HS-5 (cell line): ENCODE measurements at regions not wholly inside any gene's neighbourhood (a gene's known extent, or its start where the extent isn't known, plus 50 kb on each side); places are given as distances from the start of the nearest gene placed in this dataset.
"Not testable (repeated sequence)": the region's sequence is repeated elsewhere in the genome, so short reads cannot be mapped to it uniquely, and the experiment has no call there.

Experiments used
- DNase-seq: peaks from one replicate; pipeline ENCODE4 v3.0.0-alpha.2; 2012; ENCODE audit warnings: low read depth

DNA sequence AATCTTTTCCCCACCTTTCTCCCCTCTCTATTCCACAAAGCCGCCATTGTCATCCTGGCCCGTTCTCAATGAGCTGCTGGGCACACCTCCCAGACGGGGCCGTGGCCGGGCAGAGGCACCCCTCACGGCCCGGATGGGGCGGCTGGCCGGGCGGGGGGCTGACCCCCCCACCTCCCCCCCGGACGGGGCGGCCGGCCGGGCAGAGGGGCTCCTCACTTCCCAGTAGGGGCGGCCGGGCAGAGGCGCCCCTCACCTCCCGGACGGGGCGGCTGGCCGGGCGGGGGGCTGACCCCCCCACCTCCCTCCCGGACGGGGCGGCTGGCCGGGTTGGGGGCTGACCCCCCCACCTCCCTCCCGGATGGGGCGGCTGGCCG lies 85.6 kb downstream of the OR2B2 start:
- DNase-seq, result not testable (repeated sequence)

DNA sequence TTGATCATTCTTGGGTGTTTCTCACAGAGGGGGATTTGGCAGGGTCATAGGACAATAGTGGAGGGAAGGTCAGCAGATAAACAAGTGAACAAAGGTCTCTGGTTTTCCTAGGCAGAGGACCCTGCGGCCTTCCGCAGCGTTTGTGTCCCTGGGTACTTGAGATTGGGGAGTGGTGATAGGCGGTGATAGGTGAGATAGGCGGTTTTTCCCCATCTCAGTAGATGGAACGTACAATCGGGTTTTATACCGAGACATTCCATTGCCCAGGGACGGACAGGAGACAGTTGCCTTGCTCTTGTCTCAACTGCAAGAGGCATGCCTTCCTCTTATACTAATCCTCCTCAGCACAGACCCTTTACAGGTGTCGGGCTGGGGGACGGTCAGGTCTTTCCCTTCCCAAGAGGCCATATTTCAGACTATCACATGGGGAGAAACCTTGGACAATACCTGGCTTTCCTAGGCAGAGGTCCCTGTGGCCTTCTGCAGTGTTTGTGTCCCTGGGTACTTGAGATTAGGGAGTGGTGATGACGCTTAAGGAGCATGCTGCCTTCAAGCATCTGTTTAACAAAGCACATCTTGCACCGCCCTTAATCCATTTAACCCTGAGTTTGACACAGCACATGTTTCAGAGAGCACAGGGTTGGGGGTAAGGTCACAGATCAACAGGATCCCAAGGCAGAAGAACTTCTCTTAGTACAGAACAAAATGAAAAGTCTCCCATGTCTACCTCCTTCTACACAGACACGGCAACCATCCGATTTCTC lies 86.2 kb downstream of the OR2B2 start:
- DNase-seq, result not testable (repeated sequence)

GRCh38 chr6:27825025-27825793 lies 87.0 kb downstream of the OR2B2 start:
- no peak for DNase-seq

DNA sequence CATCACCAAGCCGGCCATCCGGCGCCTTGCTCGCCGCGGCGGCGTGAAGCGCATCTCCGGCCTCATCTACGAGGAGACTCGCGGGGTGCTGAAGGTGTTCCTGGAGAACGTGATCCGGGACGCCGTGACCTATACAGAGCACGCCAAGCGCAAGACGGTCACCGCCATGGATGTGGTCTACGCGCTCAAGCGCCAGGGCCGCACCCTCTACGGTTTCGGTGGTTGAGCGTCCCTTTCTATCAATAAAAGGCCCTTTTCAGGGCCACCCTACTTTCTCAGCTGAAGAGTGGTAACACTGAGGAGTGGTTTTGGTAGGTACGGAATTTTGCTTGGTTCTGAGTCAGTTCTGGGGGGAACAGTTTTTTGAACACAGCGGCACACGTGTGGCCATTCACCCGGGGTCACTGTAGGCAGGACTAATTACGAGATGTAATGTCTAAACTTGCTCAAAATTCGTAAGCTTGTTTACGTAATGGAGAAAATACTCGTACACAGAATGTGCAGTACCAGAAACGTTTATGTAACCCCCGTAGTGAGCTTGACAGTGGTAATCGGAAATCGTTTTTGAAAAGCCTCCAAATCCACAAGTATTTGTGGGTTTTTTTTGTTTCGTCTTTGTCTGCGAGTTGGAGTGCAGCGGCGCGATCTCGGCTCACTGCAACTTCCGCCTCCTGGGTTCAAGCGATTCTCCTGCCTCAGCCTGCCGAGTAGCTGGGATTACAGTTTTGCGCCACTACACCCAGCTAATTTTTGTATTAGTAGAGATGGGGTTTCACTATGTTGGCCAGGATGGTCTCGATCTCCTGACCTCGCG lies 87.8 kb downstream of the OR2B2 start:
- peak; percentile 43 for DNase-seq

- DNase-seq, result peak; percentile 48
These were observed 88.4 kb downstream of the OR2B2 start for GRCh38 chr6:27823714-27824210.

DNA sequence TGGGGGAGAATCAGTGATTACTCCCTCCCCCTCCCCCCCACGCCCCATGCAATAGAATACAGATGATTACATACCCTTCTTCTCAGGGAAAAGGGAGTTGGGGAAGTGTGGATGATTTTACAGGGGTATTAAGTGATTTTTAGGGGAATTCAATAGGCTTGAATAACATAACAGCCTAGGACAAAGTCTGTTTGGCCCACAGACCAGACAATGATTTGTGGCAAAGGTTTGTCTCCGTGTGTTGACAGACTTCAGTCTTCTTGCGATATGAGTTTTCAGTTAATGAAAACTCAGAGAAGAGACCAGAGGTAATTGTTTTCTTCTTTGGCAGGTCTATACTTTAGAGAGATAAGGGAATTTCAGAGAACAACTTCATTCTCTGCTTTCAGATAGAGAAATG lies 95.3 kb downstream of the OR2B2 start:
- no peak for DNase-seq

- DNase-seq, result peak; percentile 69
These were observed 97.4 kb downstream of the OR2B2 start for GRCh38 chr6:27814665-27815424.

DNA sequence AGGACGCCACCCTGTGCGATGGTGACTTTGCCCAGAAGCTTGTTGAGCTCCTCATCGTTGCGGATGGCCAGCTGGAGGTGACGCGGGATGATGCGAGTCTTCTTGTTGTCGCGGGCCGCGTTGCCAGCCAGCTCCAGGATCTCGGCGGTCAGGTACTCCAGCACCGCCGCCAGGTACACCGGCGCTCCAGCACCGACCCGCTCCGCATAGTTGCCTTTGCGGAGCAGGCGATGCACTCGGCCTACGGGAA lies 97.9 kb downstream of the OR2B2 start:
- not testable (repeated sequence) for DNase-seq

DNA sequence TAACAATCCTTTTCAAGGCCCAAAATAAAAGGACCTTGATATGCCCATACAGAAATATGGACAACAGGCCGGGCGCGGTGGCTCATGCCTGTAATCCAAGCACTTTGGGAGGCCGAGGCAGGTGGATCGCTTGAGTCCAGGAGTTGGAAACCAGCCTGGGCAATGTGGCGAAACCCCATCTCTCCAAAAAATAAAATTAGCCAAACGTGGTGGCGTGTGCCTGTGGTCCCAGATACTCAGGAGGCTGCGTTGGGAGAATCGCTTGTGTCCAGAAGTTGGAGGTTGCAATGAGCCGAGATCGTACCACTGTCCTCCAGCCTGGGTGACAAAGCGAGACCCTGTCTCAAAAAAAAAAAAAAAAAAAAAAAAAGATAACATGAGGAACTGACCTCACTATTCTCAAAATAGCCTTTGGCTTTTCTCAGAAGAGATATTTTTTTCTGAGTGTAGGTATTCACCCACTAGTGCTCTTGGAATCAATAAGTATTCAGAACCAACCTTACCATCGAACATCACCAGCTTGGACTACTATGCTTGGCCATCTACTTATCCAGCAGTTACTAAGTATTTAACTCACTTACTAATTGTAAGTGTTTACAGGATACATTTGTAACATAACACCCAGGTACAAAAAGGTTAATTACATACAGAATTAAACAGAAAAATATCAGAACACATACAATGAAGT lies 99.2 kb downstream of the OR2B2 start:
- DNase-seq, result no peak

DNA sequence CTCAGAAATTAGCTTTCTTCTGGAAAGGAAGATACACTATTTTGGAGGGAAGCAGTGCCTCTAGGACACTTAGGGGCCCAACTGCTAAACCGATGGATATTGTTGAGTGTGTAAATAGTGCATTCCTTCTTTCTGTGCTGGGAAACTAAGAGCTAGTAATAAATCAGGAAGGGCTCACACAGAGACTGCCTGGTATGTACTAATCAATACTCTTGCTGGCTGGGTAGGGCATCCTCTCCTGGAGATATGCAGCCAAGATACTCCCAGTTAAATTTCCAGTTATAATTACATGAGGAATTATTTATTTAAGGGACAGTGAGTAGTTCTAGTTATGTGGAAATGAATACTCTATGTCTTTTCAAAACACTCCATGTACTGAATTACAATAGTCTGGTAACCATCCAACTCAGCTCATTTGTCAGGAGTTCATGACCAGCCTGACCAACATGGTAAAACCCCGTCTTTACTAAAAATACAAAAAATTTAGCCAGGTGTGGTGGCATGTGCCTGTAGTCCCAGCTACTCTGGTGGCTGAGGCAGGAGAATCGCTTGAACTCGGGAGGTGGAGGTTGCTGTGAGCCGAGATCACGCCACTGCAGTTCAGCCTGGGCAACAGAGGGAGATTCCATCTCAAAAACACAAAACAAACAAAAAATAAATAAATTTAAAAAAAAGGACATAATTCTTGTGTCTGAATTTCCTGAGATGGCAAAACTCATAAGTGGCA lies 100.0 kb downstream of the OR2B2 start:
- no peak for DNase-seq

- no peak for DNase-seq
These were observed 100.8 kb downstream of the OR2B2 start for GRCh38 chr6:27811451-27811772.

DNA sequence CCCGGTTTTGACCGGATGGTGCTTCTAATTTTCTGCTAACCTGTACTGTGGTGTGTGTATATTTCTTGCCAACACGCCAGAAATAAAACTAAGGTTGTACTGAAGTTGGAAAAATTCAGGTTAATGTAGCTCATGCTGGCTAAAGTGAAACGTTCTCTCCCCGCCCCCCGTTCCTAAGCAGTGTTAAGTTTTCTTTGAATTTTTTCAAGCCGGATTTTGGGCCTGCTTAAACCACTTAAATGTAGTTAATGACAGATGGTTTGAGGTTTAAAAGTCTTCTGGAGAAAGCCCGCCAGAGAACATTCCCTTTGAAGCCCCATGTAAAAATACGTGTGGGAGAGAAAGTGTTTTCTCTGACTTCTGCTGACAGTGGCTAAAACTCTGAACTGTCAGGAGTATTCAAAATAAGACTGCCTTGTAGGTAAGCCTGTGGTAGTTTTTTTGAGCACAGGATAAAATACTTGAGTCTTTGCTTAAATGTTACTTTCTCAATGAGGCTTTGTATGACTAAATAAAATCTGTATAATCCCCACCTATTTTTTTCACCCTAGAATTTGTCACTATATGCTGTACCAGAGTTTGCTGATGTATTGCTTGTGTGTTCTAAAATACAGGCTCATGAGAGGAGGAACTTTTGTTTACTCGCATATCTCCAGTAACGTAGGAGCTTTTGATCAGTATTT lies 101.3 kb downstream of the OR2B2 start:
- DNase-seq, result no peak

- DNase-seq, result peak; percentile 92
These were observed 102.0 kb downstream of the OR2B2 start for GRCh38 chr6:27809939-27810767.

DNA sequence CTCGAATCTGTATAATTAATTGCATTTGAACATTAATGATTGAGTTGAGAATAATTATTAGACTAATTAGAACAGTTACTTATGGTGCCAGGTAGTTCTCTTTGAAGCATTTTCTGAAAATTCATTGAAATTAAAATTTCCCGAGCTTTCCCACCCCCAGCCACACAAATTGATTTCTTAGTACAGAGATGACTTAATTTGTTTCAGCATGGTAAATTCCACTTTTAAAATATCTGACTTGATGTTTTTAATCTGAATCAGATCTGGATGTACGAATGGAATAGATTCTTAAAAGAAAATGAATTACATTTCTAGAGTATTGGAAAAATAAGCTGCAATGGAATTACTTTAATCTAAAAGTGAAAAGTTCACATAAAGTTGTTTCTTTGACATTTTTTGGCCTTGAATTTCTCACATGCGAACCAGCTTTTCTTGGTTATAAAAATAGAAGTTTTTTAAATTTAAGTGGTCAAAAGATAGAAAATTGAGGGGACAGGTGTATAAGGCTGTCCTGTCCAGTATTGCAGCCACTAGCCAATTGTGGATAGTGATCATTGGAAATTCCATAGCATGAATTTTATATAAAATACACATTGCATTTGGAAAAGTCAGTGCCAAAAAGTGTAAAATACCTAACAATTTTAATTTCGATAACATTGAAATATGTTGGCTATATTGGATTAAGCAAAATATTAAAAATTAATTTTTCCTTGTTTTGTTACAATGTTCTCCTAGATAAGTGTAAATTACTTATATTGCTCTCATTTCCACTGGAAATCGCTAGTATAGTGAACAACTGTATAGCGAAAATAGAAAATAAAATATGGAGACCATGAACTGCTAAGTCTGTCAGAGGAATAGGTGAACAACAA lies 102.9 kb downstream of the OR2B2 start:
- DNase-seq, result no peak

GRCh38 chr6:27808242-27809066 lies 103.7 kb downstream of the OR2B2 start:
- peak; percentile 33 for DNase-seq

- peak; percentile 95 for DNase-seq
These were observed 104.6 kb downstream of the OR2B2 start for GRCh38 chr6:27807441-27808241.
